ENCODE measurements at regions not wholly inside any gene's neighbourhood (a gene's known extent, or its start where the extent isn't known, plus 50 kb on each side); places are given as distances from the start of the nearest gene placed in this dataset.

DNA sequence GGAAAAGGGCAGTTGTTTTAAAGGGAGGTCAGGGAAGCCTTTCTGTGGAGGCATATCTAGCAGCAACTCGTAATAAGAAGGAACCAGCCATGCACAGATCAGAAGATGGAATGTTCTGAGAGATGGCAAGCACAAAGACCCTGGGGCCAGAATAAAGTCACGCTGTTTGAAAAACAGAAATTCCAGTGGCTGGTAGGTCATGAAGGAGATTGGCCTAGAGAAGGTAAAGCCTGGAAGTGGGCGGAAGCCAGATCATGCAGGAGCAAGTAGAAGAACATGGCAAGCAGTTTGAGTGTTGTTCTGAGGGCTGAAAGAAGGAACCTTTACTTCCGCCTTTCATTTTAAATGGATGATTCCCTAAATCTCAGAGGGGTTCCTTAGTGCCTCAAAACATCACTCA, 208.1 kb upstream of the PPP2R3A start:
- TF ChIP-seq, protein P1, sequence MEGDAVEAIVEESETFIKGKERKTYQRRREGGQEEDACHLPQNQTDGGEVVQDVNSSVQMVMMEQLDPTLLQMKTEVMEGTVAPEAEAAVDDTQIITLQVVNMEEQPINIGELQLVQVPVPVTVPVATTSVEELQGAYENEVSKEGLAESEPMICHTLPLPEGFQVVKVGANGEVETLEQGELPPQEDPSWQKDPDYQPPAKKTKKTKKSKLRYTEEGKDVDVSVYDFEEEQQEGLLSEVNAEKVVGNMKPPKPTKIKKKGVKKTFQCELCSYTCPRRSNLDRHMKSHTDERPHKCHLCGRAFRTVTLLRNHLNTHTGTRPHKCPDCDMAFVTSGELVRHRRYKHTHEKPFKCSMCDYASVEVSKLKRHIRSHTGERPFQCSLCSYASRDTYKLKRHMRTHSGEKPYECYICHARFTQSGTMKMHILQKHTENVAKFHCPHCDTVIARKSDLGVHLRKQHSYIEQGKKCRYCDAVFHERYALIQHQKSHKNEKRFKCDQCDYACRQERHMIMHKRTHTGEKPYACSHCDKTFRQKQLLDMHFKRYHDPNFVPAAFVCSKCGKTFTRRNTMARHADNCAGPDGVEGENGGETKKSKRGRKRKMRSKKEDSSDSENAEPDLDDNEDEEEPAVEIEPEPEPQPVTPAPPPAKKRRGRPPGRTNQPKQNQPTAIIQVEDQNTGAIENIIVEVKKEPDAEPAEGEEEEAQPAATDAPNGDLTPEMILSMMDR (IDR thresholded peaks at IDR 0.05): no peak
- no peak for TF ChIP-seq POLR2AphosphoS5 (IDR thresholded peaks at IDR 0.05)

Data from sigmoid colon (tissue), 4 donors.